Epithelial cell of proximal tubule (primary cell): ENCODE measurements at regions not wholly inside any gene's neighbourhood (a gene's known extent, or its start where the extent isn't known, plus 50 kb on each side); places are given as distances from the start of the nearest gene placed in this dataset.
A peak's percentile ranks its signal among the peaks of the same experiment; 100 is the strongest.

Experiments used
- DNase-seq: peaks from one replicate; pipeline ENCODE4 v3.0.0-alpha.2; 2011; ENCODE audit warnings: low read depth
- H3K4me3 ChIP-seq: 2 replicates; pipeline ENCODE4 v1.5.1; 2011; ENCODE audit warnings: low read depth, mild to moderate bottlenecking, low read length
- CTCF ChIP-seq: conservative IDR thresholded peaks from 2 replicates; pipeline ENCODE4 v1.5.1; 2012; ENCODE audit warnings: low read depth, mild to moderate bottlenecking, low read length

DNA sequence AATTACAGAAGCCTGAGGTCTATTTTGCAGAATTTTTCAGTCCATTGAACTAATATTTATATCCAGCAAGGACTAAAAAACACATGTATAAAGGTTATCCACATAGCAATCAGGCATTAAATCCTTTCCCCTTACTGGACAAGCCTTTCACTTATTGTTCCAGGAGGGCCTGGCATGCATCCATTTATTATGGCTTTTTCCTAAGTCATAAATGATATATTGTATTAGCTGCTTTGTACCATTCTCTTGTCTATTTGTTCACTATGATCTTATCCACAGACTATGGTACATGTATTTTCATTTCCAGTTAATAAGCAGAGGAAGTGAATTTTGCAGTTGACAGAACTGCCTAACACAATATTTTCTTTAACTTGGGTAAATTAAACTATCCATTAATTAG is 105.4 kb upstream of the ANK2 start:
- no peak for TF ChIP-seq CTCF
- no peak overlapping the region for H3K4me3 ChIP-seq
- DNase-seq = no peak

DNA sequence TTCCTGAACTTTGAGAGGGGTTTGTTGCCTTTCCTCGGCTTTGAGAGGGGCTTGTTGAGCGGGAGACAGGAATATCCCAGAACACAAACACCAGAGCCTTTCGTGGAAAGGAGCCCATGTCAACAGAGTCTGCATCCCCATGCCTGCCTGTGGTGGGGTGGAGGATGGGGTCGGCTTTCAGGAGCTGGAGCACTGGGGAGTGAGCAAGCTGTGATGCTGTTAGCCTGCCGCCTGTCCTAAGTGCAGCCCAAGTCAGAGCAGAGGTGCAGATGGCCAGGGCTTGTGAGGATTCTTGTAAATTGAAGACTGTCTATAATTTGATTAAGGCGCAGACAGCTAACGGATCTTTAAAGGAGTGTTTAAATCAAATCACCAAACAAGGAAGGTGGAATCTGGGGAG is 103.3 kb upstream of the ANK2 start:
- H3K4me3 ChIP-seq = no peak overlapping the region
- no peak for DNase-seq
- no peak for TF ChIP-seq CTCF

GRCh38 chr4:112947616-112948015 is 101.8 kb upstream of the ANK2 start:
- DNase-seq = no peak
- TF ChIP-seq CTCF = no peak
- no peak overlapping the region for H3K4me3 ChIP-seq

DNA sequence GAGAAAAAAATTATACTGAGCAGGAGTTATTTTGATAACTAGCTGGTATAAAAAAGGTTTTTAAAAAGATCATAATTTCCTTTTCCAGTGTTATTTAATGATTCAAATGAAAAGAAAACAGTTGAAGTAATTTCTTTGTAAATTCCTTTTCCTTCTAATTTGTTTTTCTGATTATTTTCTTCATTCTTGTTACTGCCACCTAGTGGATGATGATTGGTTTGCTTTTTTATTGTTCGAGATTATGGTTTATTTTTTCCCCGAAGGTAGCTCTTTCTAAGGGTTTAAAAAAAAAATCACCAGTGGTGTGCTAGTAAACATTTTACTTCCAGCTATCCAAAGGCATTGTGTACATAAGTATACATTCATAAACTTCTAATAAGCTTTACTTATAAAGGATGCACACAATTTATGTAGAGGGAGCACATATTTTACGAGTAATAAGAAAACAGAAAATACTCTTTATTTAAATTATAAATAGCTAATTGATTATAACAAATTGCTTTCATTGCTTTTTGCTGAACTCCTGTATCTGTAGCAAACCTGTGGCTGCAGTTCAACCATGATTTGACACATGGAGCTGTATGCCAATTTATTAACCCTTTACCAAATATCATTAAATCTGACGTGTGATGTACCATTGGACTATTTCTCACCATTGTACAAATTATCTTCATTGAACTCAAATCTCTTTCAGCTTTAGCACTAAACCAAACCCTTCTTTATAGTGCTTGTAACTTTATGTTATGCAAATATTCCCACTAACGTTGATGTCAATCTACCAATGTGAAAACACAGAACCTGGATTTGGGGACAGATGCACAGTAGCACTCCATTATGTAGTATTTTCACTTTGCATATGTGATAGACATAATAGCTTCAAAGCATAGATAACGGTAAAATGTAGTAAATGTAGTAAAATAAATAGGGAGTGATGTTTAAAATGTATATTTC is 97.8 kb upstream of the ANK2 start:
- DNase-seq = no peak
- peak; percentile 53 for TF ChIP-seq CTCF
- no peak overlapping the region for H3K4me3 ChIP-seq

GRCh38 chr4:112952313-112952700 is 97.1 kb upstream of the ANK2 start:
- no peak for DNase-seq
- TF ChIP-seq CTCF = no peak
- H3K4me3 ChIP-seq = no peak overlapping the region

- DNase-seq = no peak
- H3K4me3 ChIP-seq = no peak overlapping the region
- TF ChIP-seq CTCF = no peak
These were observed 96.2 kb upstream of the ANK2 start for GRCh38 chr4:112953262-112953661.

GRCh38 chr4:112954286-112954685 is 95.2 kb upstream of the ANK2 start:
- H3K4me3 ChIP-seq = no peak overlapping the region
- no peak for TF ChIP-seq CTCF
- no peak for DNase-seq
